Right cardiac atrium (tissue), 5 donors: ENCODE measurements at regions not wholly inside any gene's neighbourhood (a gene's known extent, or its start where the extent isn't known, plus 50 kb on each side); places are given as distances from the start of the nearest gene placed in this dataset.
"Not testable (repeated sequence)": the region's sequence is repeated elsewhere in the genome, so short reads cannot be mapped to it uniquely, and the experiment has no call there.

Experiments used
- ATAC-seq, 2 donors: fragments of 200-7000 bp; cut with Tn5 transposase; one replicate each; pipeline versions ENCODE4 v1.8.0 to v1.9.1; 2020; ENCODE audit warnings: moderate library complexity in 2 of 2, mild to moderate bottlenecking in 1 of 2
- DNase-seq, 3 donors: peaks; one replicate each; pipeline ENCODE4 v3.0.0-alpha.2; 2020
- H3K27ac ChIP-seq: one replicate; pipeline ENCODE4 v1.5.1; 2013; ENCODE audit warnings: mild to moderate bottlenecking, low read length, control low read depth, moderate library complexity
- H3K27me3 ChIP-seq: one replicate; pipeline ENCODE4 v1.6.1; 2013; ENCODE audit not compliant: control insufficient read depth, insufficient read depth
- H3K4me1 ChIP-seq: one replicate; pipeline ENCODE4 v1.6.1; 2013; ENCODE audit warnings: low read length; ENCODE audit not compliant: control insufficient read depth, insufficient read depth
- H3K4me3 ChIP-seq: one replicate; pipeline ENCODE4 v1.5.1; 2013; ENCODE audit warnings: low read length, control low read depth
- H3K9me3 ChIP-seq: one replicate; pipeline ENCODE4 v1.6.1; 2013; ENCODE audit warnings: low read length; ENCODE audit not compliant: control insufficient read depth
- WGBS: extraction: QIAGEN DNeasy Blood & Tissue Kit; methylation state at CpG from one replicate; pipeline ENCODE4 v1.1.7; 2013; 5-methylcytosine and 5-hydroxymethylcytosine counted together
- intact Hi-C, 4 donors: fragments of 100-400 bp; cut with DNase I; formaldehyde crosslinking; loops; one replicate each; pipeline versions ENCODE4 v1.11.0 to v1.14.0; 2022 to 2023
- donor health status: healthy with polysubstance abuse.
- donor health status: DM: no; HTN: yes; CAD: no.
- donor health status: DM: no; HTN: no; CAD: no.
- donor health status: DM: no; HTN: yes; CAD: no; lungs with severe emphysema.
- donor health status: DM: yes; HTN: yes; CAD: no.

DNA sequence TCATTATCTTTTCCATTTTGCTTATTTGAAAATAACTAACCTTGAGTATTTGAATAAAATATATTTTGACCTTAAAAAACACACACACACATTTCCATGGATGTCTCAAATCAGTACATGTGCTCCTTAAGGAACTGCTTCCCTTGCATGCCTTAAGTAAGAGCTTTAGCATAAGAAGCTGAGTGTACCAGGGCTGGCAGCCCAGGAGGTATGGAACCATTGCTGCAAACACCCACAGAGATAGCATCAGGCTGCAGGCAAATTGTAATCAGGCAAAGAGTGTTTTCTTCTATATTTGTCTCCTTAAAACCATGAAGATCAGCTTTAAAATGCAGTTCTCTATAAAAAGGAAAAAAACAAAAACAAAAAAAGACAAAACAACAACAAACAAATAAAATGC is 160.6 kb downstream of the PLK2 start:
- ATAC-seq: no peak

DNA sequence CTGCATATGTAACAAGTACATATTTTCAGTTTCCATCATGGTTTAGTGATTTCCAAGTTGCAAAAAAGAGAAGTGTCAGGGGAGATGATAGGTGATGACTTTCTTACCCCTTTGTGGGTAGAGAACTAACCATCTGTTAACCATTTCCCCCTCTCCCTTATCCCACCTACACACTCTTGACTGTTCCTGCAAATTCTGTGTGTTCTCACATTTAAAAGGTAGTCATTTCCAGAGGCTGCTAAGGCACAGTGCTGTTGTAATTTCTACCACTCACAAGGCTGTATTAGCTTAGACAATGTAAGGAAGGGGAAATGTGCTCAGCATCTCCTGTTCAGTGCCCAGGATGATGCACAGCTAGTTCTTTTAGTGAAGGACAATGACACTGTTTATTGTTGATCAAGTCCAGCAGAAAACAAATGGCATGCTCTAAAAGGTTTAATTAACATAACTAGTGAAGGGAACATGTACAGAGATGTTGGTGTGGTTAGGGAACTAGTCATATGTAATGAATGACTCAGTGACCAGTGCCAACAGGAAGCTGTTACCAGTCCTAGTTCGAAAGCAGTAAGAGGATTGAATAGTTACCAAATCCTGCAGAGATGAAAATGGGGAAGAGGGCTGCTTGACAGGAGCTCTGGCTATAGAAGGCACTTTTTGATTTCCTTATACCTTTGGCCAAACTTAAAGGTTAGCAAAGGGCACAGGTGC is 165.1 kb downstream of the PLK2 start:
- no peak for DNase-seq
- Histone ChIP-seq H3K4me1 (no peaks in the 10 kb centered on the region), H3K27ac (no peak overlapping the region), H3K27me3 (no peaks in the 10 kb centered on the region), H3K4me3 (no peak overlapping the region), H3K9me3 (no peaks in the 10 kb centered on the region)
- 57% methylated on average over 1 of the region's 1 CpG for WGBS
- no peak for ATAC-seq
- intact Hi-C loops: no loop called here

More for the DNA sequence above, 160.6 kb downstream of the PLK2 start:
- H3K4me1 ChIP-seq: no peaks in the 10 kb centered on the region
- no peak overlapping the region for H3K27ac ChIP-seq
- DNase-seq: no peak
- intact Hi-C loops: no loop called here
- H3K4me3 ChIP-seq: no peak overlapping the region
- H3K9me3 ChIP-seq: no peaks in the 10 kb centered on the region
- no peaks in the 10 kb centered on the region for H3K27me3 ChIP-seq

DNA sequence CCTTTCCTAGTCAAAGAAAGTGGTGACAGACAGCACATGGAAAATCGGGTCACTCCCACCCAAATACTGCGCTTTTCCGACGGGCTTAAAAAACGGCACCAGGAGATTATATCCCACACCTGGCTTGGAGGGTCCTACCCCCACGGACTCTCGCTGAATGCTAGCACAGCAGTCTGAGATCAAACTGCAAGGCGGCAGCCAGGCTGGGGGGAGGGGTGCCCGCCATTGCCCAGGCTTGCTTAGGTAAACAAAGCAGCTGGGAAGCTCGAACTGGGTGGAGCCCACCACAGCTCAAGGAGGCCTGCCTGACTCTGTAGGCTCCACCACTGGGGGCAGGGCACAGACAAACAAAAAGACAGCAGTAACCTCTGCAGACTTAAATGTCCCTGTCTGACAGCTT is 171.6 kb downstream of the PLK2 start:
- H3K27ac ChIP-seq, ATAC-seq, H3K4me3 ChIP-seq, H3K9me3 ChIP-seq, H3K4me1 ChIP-seq, intact Hi-C loops, H3K27me3 ChIP-seq: not testable (repeated sequence)
- WGBS: 86% methylated on average over 10 of the region's 10 CpGs
- peak in 1 of 3 donors; percentile 14 for DNase-seq

DNA sequence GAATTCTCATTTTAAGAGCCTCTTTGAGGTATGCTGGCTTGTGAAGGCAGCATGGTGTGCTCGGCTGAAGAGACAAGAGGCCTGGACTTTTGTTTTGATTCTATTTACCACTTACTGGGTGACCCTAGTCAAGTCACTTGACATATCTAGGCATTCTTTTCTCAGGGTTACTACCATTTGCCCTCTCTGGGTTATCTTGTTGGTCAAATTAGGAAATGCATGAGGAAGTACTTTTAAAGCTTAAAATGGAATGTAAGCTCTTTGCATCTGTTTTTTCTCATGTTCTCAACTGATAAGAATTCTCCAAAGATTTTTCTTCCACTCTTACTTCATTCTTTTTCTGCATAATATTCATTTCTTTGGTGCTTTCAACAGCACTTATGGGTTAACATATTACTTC is 173.1 kb downstream of the PLK2 start:
- no peaks in the 10 kb centered on the region for H3K4me1 ChIP-seq
- WGBS: 83% methylated on average over 1 of the region's 1 CpG
- H3K9me3 ChIP-seq: no peaks in the 10 kb centered on the region
- no peak for DNase-seq
- H3K27ac ChIP-seq: no peak overlapping the region
- no peak for ATAC-seq
- no peak overlapping the region for H3K4me3 ChIP-seq
- no peaks in the 10 kb centered on the region for H3K27me3 ChIP-seq
- intact Hi-C loops: no loop called here

DNA sequence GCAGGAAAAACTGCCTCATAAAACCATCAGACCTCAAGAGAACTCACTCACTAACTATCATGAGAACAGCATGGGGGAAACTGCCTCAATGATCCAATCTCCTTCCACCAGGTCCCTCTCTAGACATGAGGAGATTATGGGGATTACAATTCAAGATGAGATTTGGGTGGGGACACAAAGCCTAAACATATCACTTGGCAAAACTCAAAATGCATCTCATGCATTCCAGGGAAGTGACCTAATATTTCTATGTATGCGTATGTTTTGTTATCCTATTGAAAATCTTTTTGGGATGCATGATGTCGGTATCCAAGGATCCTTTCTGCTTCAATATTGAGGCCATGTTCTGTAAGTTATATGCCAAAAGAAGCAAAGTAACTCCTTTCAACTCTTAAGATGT is 174.0 kb downstream of the PLK2 start:
- 92% methylated on average over 2 of the region's 2 CpGs for WGBS
- Histone ChIP-seq H3K27ac (no peak overlapping the region), H3K27me3 (no peaks in the 10 kb centered on the region)

DNA sequence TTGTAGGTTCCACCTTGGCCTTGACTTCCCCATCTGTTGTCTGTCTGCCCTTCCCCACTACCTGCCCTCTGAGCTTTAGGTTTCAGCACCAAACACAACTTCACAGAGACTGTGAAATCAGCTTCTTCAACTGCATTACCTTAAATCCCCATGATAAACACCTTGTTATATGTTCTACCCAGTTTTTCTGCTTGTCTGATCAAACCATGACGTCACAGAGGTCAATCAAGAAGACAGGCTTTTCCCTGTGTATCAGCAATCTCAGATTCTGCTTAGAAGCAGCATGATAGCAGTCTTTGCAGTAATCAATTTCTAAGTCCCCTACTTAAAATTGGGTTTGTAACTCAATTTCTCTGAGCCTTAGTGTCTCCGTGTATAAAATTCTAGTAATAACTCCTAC is 175.0 kb downstream of the PLK2 start:
- H3K9me3 ChIP-seq: no peaks in the 10 kb centered on the region
- intact Hi-C loops: no loop called here
- 93% methylated on average over 2 of the region's 2 CpGs for WGBS

More for the DNA sequence above, 174.0 kb downstream of the PLK2 start:
- DNase-seq (no peak), ATAC-seq (no peak)
- no peaks in the 10 kb centered on the region for H3K4me1 ChIP-seq
- no peaks in the 10 kb centered on the region for H3K9me3 ChIP-seq
- intact Hi-C loops: no loop called here
- H3K4me3 ChIP-seq: no peak overlapping the region

DNA sequence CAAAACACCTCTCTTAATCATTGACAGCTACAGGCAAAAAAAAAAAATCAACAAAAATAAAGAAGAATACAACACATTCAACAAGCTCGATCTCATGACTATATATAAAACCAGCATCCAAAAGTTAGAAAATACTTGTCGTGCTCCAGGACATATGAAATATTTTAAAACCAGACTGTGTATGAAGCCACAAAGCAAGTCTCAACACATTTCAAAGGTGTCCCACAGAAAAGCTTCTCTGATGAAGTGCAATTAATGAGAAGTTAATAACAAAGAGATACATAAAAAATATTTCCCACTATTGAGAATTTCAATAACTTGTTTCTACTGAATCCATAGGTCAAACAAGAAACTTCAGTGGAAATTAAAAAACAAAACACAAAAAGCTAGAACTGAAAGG is 178.7 kb downstream of the PLK2 start:
- ATAC-seq (no peak), DNase-seq (no peak)
- Histone ChIP-seq H3K4me3 (no peak overlapping the region), H3K27ac (no peak overlapping the region), H3K4me1 (no peaks in the 10 kb centered on the region), H3K27me3 (no peaks in the 10 kb centered on the region), H3K9me3 (no peaks in the 10 kb centered on the region)
- WGBS: 90% methylated on average over 2 of the region's 2 CpGs
- intact Hi-C loops: no loop called here

More for the DNA sequence above, 175.0 kb downstream of the PLK2 start:
- H3K27ac ChIP-seq: no peak overlapping the region
- no peak overlapping the region for H3K4me3 ChIP-seq
- ATAC-seq (no peak), DNase-seq (no peak)
- no peaks in the 10 kb centered on the region for H3K4me1 ChIP-seq
- H3K27me3 ChIP-seq: no peaks in the 10 kb centered on the region

DNA sequence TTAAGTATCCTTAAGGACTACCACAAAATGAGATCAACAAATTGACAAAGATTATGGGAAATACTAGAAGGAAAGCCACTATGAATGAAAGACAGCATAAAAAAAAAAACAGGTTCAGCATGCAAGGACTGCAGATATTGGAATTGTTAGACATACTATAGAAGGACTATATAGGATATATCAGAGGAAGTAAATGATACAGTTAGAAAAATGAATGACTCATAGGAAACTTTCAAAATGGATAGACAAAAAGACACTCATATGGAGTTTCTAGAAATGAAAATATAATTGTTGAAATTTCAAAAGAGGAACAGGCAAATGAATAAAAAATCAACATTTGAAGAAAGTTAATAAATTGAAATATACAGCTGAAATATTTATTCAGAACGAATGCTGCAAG is 180.6 kb downstream of the PLK2 start:
- 93% methylated on average over 1 of the region's 1 CpG for WGBS
- Histone ChIP-seq H3K4me3 (no peak overlapping the region), H3K9me3 (no peaks in the 10 kb centered on the region), H3K4me1 (no peaks in the 10 kb centered on the region), H3K27ac (no peak overlapping the region), H3K27me3 (no peaks in the 10 kb centered on the region)
- no peak for ATAC-seq
- intact Hi-C loops: no loop called here
- DNase-seq: no peak

DNA sequence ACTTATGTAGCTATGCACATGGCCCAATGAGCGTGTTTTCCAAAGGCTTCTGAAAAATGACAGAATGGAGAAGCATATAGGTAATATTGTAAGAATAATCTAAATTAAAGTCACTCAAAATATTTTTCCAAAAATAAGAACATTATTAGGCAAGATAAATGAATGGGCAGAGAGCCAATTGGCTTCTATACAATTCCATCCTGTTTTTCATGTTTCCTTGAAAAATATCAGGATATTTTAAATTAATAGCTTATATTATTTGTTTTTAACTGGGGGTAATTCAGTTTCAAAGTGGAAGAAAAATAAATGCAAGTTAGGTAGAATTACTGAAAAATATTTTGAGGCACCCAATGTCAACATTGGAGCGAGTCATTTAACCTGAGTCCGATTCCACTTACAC is 183.5 kb downstream of the PLK2 start:
- 97% methylated on average over 3 of the region's 3 CpGs for WGBS
- no peak overlapping the region for H3K4me3 ChIP-seq
- ATAC-seq (no peak), DNase-seq (no peak)
- no peak overlapping the region for H3K27ac ChIP-seq
- H3K27me3 ChIP-seq: no peaks in the 10 kb centered on the region
- intact Hi-C loops: no loop called here
- H3K4me1 ChIP-seq: peaks cover 3% of the 10 kb centered on the region
- H3K9me3 ChIP-seq: no peaks in the 10 kb centered on the region

DNA sequence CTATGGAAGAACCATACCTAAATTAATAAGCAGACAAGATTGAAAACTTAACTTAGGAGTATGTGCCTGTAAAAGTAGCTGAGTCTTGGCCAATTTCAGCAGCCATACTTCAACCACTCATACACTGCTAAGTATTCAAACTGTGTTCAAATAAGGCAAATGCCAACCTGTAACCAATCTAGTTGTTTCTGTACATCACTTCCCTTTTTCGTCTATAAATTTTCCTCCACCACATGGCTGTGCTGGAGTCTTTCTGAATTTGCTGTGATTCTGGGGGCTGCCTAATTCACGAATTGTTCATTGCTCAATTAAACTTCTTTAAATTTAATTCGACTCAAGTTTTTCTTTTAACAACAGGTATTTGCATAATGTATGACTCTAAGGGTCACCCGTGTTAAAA is 184.4 kb downstream of the PLK2 start:
- H3K4me1 ChIP-seq: peaks cover 3% of the 10 kb centered on the region
- WGBS: 85% methylated on average over 4 of the region's 4 CpGs
- no peak for DNase-seq
- H3K9me3 ChIP-seq: no peaks in the 10 kb centered on the region
- H3K4me3 ChIP-seq: no peak overlapping the region
- no peak for ATAC-seq
- no peak overlapping the region for H3K27ac ChIP-seq
- no peaks in the 10 kb centered on the region for H3K27me3 ChIP-seq
- intact Hi-C loops: no loop called here

DNA sequence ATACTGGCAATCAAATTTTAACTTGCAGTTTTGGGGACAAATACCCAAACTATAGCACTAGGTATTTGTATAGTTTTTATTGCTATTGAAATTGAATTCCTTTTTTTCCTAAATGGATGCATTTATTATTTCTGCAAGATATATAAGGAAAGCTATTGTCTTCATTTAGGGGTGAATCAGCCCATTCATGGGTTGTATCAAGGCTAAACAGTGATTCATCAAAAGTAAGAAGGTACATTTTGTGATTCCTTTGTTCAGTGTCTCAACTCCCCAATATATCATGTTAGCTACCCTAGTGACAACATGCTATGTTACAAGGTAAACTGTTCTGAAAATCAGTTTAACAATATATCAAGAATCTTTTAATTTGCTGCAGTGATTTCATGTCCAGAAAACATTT is 185.7 kb downstream of the PLK2 start:
- Histone ChIP-seq H3K27ac (no peak overlapping the region), H3K4me1 (peaks cover 3% of the 10 kb centered on the region), H3K9me3 (no peaks in the 10 kb centered on the region), H3K27me3 (no peaks in the 10 kb centered on the region), H3K4me3 (no peak overlapping the region)
- ATAC-seq: no peak
- intact Hi-C loops: no loop called here
- DNase-seq: no peak

DNA sequence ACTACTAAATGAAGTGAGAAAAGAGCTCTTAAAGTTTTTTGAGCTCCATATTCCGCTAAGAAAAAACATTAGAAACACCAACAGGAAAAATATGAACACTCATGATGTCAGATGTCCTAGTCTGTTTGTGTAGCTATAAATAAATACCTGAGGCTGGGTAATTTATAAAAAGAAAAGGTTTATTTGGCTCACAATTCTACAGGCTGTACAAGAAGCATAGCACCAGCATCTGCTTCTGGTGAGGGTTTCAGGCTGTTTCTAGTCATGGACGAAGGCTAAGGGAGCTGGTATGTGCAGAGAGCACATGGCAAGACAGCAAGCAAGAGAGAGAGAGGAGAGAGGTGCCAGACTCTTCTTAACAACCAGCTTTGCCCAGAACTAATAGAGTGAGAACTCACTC is 186.2 kb downstream of the PLK2 start:
- 37% methylated on average over 2 of the region's 2 CpGs for WGBS
- H3K4me3 ChIP-seq: no peak overlapping the region
- intact Hi-C loops: no loop called here
- H3K9me3 ChIP-seq: no peaks in the 10 kb centered on the region
- ATAC-seq (no peak), DNase-seq (no peak)
- H3K27ac ChIP-seq: peak overlapping the region; percentile 58
- no peaks in the 10 kb centered on the region for H3K27me3 ChIP-seq
- peaks cover 3% of the 10 kb centered on the region for H3K4me1 ChIP-seq
